ENCODE measurements at regions not wholly inside any gene's neighbourhood (a gene's known extent, or its start where the extent isn't known, plus 50 kb on each side); places are given as distances from the start of the nearest gene placed in this dataset.

DNA sequence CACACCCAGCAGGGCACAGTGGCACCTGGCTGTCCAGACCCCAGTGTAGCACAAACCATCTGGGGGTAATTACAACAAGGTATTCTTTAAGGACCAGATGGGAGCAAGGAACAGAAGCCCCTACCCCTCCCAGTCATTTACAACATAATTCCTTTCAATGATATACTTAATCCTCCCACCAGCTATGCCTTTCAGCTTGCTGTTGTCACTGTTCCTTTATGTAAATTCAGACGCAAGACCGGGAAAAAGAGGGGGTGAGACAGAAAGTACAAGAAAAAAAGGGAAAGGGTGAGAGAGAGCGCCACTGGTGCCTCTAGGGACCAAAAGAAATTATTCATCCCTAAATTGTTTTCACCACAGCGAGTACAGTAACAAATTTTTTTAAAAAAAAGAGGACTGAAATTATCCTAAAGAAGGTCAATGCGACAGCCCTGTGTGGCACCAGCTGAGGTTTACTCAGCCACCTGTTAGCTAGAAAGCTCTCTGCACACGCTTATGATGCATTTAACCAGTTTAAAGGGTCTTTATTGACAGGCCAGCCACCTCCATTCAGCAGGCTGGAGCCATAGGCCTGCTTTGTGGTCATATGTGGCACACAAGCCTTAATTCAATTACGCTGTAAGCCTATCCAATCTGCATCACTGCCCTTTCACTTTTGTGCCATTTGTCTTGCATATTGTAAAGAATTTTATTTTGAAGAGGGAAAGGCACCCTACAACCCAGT lies 210.2 kb upstream of the ISL1 start:
- in situ Hi-C loops (cut with HindIII; ENCODE audit: low pct_unique_long_range_greater_than_20kb, low sequenced_read_pairs): no loop called here
- peak in 1 of 2 experiments; percentile 12 for DNase-seq (ENCODE audit: low read depth in 1 of 2, low spot score in 1 of 2)
- TF ChIP-seq JUND (IDR thresholded peaks at IDR 0.05; ENCODE audit: low read depth): no peak

DNA sequence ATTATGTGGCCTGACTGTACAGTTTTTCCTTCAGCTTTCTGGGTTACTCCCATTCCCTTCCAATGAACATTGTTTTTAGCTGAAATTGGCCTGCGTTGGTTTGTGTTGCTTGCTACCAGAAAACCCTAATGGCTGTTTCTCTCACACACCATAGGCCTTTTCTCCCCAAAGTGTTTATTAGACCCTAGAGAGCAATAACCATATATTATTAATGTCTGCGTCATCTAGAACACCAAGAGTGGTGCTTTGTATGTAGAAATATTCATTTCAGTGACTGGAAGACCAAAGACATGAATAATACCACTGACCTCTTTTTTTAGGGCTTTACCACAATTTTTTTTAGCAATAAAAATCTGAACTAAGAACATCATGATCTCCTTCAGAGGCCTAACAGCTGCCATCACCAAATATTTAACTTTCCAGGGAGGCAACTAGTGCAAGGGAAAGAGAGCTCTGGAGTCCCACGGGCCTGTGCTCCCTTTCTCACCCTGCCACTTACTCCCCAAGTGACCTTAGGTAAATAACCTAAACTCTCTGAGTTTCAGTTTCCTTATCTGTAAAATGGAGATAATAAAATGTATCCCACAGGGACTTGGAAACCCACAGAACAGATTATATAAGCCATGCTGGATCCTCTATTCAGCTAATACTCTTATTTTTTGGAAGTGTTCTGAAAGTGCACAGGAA lies 201.9 kb upstream of the ISL1 start:
- no peak for DNase-seq (ENCODE audit: low read depth in 1 of 2, low spot score in 1 of 2)
- in situ Hi-C loops (cut with HindIII; ENCODE audit: low pct_unique_long_range_greater_than_20kb, low sequenced_read_pairs): no loop called here
- no peak for TF ChIP-seq JUND (IDR thresholded peaks at IDR 0.05; ENCODE audit: low read depth)

DNA sequence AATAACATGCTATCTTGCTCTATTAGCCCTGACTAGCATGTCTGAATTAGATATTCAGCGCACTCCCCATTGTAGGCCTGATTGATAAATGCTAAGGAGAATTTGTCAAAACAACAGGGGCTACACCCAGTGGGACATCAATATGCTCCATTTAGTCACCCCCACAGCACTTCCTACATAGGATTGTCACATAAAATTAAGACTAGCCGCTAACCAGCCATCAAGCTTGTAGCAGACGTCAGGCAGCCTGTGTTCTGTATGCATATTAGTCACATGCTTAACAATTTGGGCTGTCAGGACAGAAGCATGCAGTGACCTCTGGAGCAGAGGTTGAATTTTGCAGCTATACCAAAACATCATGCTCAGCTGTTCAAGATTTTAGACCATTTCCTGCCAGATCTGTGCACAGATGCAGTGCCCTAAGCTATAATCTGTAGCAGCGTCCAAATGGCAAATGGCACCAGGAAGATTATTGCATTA lies 197.4 kb upstream of the ISL1 start:
- in situ Hi-C loops (cut with HindIII; ENCODE audit: low pct_unique_long_range_greater_than_20kb, low sequenced_read_pairs): no loop called here
- no peak for TF ChIP-seq JUND (IDR thresholded peaks at IDR 0.05; ENCODE audit: low read depth)
- DNase-seq (ENCODE audit: low read depth in 1 of 2, low spot score in 1 of 2): no peak

DNA sequence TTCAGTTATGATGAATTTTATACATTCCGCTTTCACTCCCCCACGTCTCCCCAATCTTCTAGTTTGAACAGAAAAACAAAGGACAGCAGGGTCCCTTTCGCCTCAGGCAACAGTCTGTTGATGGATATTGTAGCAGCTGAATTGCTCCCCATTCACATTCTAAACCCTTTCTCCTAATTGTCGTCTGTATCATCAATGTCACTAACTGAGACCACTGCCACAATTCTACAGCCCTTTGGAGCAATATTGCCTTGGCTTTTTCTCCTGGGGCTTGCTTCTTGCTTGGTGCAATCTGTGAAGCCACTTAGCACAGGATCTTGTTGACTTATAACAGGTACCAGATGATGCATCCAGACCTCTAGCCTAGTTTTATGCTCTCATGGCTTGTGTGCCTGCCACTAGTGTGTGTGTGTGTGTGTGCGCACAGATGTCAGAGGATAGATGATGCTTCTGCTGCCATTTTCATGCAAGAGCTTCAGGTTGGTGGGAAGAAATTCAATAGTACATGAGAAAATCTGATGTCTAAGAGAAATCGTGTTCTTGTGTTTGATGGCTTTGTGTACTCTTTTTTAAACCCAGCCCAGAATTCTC lies 195.2 kb upstream of the ISL1 start:
- no peak for TF ChIP-seq JUND (IDR thresholded peaks at IDR 0.05; ENCODE audit: low read depth)
- in situ Hi-C loops (cut with HindIII; ENCODE audit: low pct_unique_long_range_greater_than_20kb, low sequenced_read_pairs): no loop called here
- DNase-seq (ENCODE audit: low read depth in 1 of 2, low spot score in 1 of 2): no peak

DNA sequence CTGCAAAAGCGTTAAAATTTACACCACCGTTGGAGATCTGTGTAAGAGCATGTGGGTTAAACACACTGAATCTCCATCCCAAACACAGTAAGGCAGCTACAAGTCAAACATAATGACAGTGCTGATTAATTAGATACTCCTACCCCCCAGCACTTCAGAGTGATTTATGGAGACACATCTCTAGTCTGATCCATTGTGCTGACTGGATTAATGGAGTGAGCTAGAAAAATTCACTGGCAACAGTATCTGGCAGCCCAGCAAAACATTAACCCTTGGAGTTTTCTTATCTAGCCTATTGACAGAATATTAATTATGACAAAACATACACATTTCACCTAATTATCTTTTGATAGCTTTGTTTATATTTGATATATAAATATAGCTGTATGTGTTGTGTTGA lies 188.6 kb upstream of the ISL1 start:
- no peak for TF ChIP-seq JUND (IDR thresholded peaks at IDR 0.05; ENCODE audit: low read depth)
- no peak for DNase-seq (ENCODE audit: low read depth in 1 of 2, low spot score in 1 of 2)
- in situ Hi-C loops (cut with HindIII; ENCODE audit: low pct_unique_long_range_greater_than_20kb, low sequenced_read_pairs): no loop called here

DNA sequence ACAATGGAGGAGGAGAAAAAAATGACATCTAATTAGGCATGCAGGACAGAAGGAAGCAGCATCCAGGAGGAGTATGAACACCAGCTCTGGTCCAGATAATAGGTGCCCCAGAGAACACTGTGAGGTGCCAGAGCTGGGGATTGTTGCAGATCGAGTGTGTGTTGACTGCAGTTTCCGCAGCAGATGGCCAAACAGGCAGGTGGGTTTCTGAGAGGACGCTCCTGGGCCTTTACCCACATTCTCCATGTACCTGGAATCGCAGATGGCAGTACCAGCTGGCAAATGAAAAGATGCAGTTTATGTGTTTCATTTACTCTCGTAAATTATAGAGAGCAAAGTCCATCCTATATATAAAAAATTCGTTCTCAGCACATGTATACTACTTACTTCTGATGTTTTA lies 182.2 kb upstream of the ISL1 start:
- no peak for DNase-seq (ENCODE audit: low read depth in 1 of 2, low spot score in 1 of 2)
- TF ChIP-seq JUND (IDR thresholded peaks at IDR 0.05; ENCODE audit: low read depth): no peak
- in situ Hi-C loops (cut with HindIII; ENCODE audit: low pct_unique_long_range_greater_than_20kb, low sequenced_read_pairs): no loop called here

DNA sequence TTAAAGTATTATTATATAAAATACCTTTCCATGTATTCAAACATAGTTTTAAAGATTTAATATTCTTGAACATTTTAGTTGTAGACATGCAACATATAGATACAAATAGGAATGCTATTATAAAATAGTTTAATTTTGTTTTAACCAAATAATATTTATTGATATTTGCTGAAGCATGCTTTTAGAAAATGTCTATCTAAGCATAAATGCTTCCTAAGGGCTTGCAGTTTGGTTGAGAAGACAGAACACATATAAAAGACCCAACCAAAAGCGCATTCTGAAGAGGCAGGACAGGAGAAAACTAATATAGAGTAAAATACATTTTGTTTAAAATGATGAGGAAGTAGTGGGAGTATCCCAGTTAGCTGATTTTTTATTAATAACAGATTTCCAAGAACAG lies 181.5 kb upstream of the ISL1 start:
- in situ Hi-C loops (cut with HindIII; ENCODE audit: low pct_unique_long_range_greater_than_20kb, low sequenced_read_pairs): no loop called here
- no peak for TF ChIP-seq JUND (IDR thresholded peaks at IDR 0.05; ENCODE audit: low read depth)
- no peak for DNase-seq (ENCODE audit: low read depth in 1 of 2, low spot score in 1 of 2)

DNA sequence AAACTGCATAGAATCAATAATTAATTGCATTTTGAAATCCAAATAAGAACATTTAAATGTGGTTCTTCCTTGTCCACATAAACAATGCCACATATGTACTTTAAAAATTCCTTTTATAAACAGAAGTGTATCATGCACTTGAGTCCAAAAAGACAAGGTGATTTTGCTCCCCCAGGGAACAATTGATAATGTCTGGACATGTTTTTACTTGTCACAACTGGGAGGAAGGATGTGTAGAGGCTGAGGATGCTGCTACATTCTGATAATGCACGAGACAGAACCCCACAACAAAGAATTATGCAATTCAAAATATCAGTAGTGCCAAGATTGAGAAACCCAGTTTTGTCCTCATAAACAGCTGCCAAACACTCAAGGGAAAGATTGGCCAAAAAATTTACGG lies 181.1 kb upstream of the ISL1 start:
- no peak for TF ChIP-seq JUND (IDR thresholded peaks at IDR 0.05; ENCODE audit: low read depth)
- no peak for DNase-seq (ENCODE audit: low read depth in 1 of 2, low spot score in 1 of 2)
- in situ Hi-C loops (cut with HindIII; ENCODE audit: low pct_unique_long_range_greater_than_20kb, low sequenced_read_pairs): no loop called here

DNA sequence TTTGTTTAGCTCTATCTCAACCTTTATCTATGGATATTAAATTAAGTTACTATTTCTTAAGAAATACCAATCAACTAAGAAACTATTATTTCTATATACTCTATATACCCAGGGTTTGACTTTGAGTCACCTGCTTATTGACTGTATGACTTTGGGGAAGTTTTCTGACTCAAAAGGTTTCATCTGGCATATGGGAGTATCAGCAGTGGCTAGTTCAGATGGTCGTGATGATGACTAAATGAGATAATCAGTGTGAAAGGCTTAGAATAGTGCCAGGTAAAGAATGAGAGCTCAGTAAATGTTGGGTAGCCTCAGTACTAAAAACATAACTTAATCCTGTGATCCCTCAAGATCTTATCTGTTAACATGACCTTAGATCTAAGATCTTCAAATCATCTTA lies 179.7 kb upstream of the ISL1 start:
- DNase-seq (ENCODE audit: low read depth in 1 of 2, low spot score in 1 of 2): no peak
- in situ Hi-C loops (cut with HindIII; ENCODE audit: low pct_unique_long_range_greater_than_20kb, low sequenced_read_pairs): no loop called here
- no peak for TF ChIP-seq JUND (IDR thresholded peaks at IDR 0.05; ENCODE audit: low read depth)

DNA sequence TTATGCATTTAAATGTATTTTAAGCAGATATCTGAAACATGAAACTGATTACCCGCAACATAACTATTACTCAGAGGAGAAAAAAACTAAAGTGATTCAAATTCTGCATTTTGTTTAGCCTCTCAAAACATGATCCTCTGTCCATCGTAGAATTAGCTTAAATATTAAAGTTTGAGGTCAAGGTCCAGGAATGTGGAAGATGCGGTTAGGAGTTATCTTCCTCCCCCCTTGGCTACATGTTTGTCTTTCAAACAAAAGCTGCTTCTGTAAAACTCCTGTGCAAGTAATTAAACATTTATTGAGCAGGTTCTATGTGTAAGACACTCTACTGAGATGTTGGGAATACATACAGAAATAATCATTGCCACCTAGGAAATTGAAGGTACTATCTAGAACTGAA lies 175.0 kb upstream of the ISL1 start:
- no peak for TF ChIP-seq JUND (IDR thresholded peaks at IDR 0.05; ENCODE audit: low read depth)
- DNase-seq (ENCODE audit: low read depth in 1 of 2, low spot score in 1 of 2): no peak
- in situ Hi-C loops (cut with HindIII; ENCODE audit: low pct_unique_long_range_greater_than_20kb, low sequenced_read_pairs): no loop called here

DNA sequence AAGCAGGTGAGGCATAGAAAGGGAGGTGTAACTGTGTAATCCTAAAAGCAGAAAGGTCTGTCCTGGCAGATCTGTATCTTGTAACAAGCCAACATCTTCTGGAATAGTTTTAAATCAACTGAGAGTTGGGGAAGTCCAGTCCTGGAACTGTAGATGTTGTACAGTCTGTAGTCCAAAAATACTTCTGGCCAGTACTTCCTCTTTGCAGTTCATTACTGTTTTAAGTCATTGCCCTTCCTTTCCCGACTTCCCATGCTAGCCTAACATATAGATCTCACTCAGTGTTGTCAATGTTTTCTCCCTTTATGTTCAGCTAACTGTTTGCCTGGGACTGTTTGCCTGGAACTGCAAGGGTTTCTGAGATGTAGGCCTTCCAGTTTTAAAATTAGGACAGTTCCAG lies 168.5 kb upstream of the ISL1 start:
- TF ChIP-seq JUND (IDR thresholded peaks at IDR 0.05; ENCODE audit: low read depth): no peak
- in situ Hi-C loops (cut with HindIII; ENCODE audit: low pct_unique_long_range_greater_than_20kb, low sequenced_read_pairs): no loop called here
- DNase-seq (ENCODE audit: low read depth in 1 of 2, low spot score in 1 of 2): no peak

DNA sequence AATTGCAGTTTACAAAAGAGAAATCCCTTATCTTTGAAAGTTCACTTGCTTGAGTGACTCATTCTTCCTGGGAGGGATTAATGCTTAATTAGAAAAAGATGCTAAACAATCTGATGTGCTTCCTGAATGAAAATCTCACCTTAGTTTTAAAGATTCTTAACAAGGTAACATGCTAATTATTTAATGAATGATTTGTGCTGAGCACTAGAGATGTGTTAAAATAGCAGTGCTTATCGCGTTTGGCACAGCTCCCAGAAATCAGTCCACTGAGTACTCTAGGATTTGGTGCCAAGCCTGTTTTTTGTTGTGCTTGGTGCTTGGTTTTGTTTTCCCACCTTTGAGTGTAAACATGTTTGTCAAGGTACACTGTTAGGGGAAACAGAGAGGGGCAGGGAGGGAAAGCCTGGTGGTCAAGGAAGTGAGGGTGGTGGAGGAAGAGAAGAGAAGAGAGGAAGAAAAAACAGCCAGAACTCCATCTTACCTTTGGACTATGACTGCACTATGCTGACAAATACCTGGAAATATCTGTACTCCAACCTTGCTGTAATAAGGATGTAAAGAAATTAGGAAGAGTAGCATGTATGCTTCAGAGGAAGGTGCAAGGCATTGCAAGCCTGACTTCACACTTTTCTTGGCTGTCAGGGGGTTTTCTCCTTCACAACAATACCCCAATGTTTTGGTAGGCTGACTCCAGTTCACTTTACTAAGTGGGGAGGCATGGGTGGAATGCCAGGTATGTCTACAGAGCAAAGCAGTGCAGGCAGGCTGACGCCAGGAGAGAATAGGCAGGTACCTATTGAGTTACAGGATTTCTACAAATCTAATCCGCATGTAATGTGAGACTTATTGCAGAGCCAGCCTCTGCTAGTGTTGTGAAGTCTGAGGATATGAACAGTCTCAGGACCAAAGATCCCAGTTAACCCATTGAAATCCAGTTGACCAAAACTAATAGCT lies 157.2 kb upstream of the ISL1 start:
- peak; percentile 17 to 37 for DNase-seq (ENCODE audit: low read depth in 1 of 2, low spot score in 1 of 2)
- in situ Hi-C loops (cut with HindIII; ENCODE audit: low pct_unique_long_range_greater_than_20kb, low sequenced_read_pairs): no loop called here
- no peak for TF ChIP-seq JUND (IDR thresholded peaks at IDR 0.05; ENCODE audit: low read depth)
